ENCODE measurements at regions not wholly inside any gene's neighbourhood (a gene's known extent, or its start where the extent isn't known, plus 50 kb on each side); places are given as distances from the start of the nearest gene placed in this dataset.
A peak's percentile ranks its signal among the peaks of the same experiment; 100 is the strongest.
"Not testable (repeated sequence)": the region's sequence is repeated elsewhere in the genome, so short reads cannot be mapped to it uniquely, and the experiment has no call there.

DNA sequence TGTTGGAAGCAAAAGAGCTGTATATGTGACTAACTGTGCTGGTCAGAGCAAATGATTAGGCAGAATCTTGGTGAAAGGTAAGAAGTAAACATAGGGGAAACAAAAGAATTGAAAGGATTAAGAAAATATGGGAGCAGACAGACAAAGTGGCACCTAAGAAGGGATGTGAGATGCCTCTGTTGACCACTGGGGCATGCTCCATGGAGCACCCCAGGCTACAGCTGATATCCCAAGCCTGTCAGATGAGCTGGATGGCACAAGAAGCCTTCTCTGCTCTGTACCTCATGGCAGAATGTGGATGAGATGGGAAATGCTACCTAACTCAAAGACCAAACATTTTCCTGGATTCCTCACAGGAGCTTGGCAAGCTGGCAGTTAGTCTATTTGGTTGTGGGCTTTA is 89.3 kb upstream of the SLIT3 start:
- DNase-seq (ENCODE audit: low read depth in 6 of 9, low spot score in 9 of 9), result no peak

GRCh38 chr5:169389318-169389717 is 88.4 kb upstream of the SLIT3 start:
- H3K4me3 ChIP-seq (ENCODE audit: low read length in 2 of 2), result no peak overlapping the region
- H3K36me3 ChIP-seq (ENCODE audit: control insufficient read depth in 2 of 2, insufficient read depth in 2 of 2, low read length in 1 of 2), result no peaks in the 10 kb centered on the region
- H3K27ac ChIP-seq (ENCODE audit: low read depth in 1 of 2, low read length in 1 of 2), result no peak overlapping the region
- H3K4me1 ChIP-seq (ENCODE audit: control insufficient read depth in 2 of 2, insufficient read depth in 2 of 2, low read length in 2 of 2), result no peaks in the 10 kb centered on the region
- WGBS, result 93% methylated on average over 6 of the region's 6 CpGs
- H3K27me3 ChIP-seq (ENCODE audit: control insufficient read depth in 2 of 2, insufficient read depth in 1 of 2, low read length in 1 of 2), result no peaks in the 10 kb centered on the region
- no peak for DNase-seq (ENCODE audit: low read depth in 6 of 9, low spot score in 9 of 9)
- no peaks in the 10 kb centered on the region for H3K9me3 ChIP-seq (ENCODE audit: control insufficient read depth in 2 of 2, insufficient read depth in 1 of 2, low read length in 1 of 2)

More for the DNA sequence above, 89.3 kb upstream of the SLIT3 start:
- Histone ChIP-seq H3K36me3 (ENCODE audit: control insufficient read depth in 2 of 2, insufficient read depth in 2 of 2, low read length in 1 of 2) (no peaks in the 10 kb centered on the region), H3K4me1 (ENCODE audit: control insufficient read depth in 2 of 2, insufficient read depth in 2 of 2, low read length in 2 of 2) (no peaks in the 10 kb centered on the region), H3K9me3 (ENCODE audit: control insufficient read depth in 2 of 2, insufficient read depth in 1 of 2, low read length in 1 of 2) (no peaks in the 10 kb centered on the region), H3K27me3 (ENCODE audit: control insufficient read depth in 2 of 2, insufficient read depth in 1 of 2, low read length in 1 of 2) (no peaks in the 10 kb centered on the region), H3K27ac (ENCODE audit: low read depth in 1 of 2, low read length in 1 of 2) (no peak overlapping the region), H3K4me3 (ENCODE audit: low read length in 2 of 2) (no peak overlapping the region)

DNA sequence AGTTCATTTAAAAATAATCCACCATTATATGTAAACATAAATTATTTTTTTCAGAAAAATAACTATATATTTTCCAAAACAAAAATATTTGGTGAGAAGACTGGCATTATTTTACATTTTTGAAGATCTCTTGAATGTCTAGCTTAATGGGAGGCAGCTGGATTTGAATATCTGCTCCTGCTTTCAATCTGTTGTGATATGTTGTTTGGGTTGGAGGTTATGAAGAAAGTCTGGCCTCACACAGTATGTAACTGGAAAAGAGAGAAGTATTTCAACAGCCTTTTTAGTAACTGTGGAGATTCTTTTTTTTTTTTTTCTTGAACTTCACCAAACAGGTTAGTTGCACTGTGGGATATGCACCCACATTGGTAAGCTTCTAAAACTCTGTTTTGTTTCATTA is 84.7 kb upstream of the SLIT3 start:
- Histone ChIP-seq H3K27me3 (ENCODE audit: control insufficient read depth in 2 of 2, insufficient read depth in 1 of 2, low read length in 1 of 2) (no peaks in the 10 kb centered on the region), H3K36me3 (ENCODE audit: control insufficient read depth in 2 of 2, insufficient read depth in 2 of 2, low read length in 1 of 2) (no peaks in the 10 kb centered on the region), H3K27ac (ENCODE audit: low read depth in 1 of 2, low read length in 1 of 2) (no peak overlapping the region), H3K4me3 (ENCODE audit: low read length in 2 of 2) (no peak overlapping the region), H3K4me1 (ENCODE audit: control insufficient read depth in 2 of 2, insufficient read depth in 2 of 2, low read length in 2 of 2) (no peaks in the 10 kb centered on the region), H3K9me3 (ENCODE audit: control insufficient read depth in 2 of 2, insufficient read depth in 1 of 2, low read length in 1 of 2) (no peaks in the 10 kb centered on the region)
- DNase-seq (ENCODE audit: low read depth in 6 of 9, low spot score in 9 of 9), result no peak

GRCh38 chr5:169384661-169385060 is 83.7 kb upstream of the SLIT3 start:
- Histone ChIP-seq H3K27me3 (ENCODE audit: control insufficient read depth in 2 of 2, insufficient read depth in 1 of 2, low read length in 1 of 2) (no peaks in the 10 kb centered on the region), H3K4me3 (ENCODE audit: low read length in 2 of 2) (no peak overlapping the region), H3K9me3 (ENCODE audit: control insufficient read depth in 2 of 2, insufficient read depth in 1 of 2, low read length in 1 of 2) (no peaks in the 10 kb centered on the region), H3K27ac (ENCODE audit: low read depth in 1 of 2, low read length in 1 of 2) (no peak overlapping the region), H3K36me3 (ENCODE audit: control insufficient read depth in 2 of 2, insufficient read depth in 2 of 2, low read length in 1 of 2) (no peaks in the 10 kb centered on the region), H3K4me1 (ENCODE audit: control insufficient read depth in 2 of 2, insufficient read depth in 2 of 2, low read length in 2 of 2) (no peaks in the 10 kb centered on the region)
- DNase-seq (ENCODE audit: low read depth in 6 of 9, low spot score in 9 of 9), result no peak
- 69% methylated on average over 5 of the region's 5 CpGs for WGBS

- H3K9me3 ChIP-seq (ENCODE audit: control insufficient read depth in 2 of 2, insufficient read depth in 1 of 2, low read length in 1 of 2), result no peaks in the 10 kb centered on the region
- DNase-seq (ENCODE audit: low read depth in 6 of 9, low spot score in 9 of 9), result peak in 1 of 9 donors; percentile 12
Measured at GRCh38 chr5:169374761-169375160, 73.8 kb upstream of the SLIT3 start.

GRCh38 chr5:169374111-169374510 is 73.2 kb upstream of the SLIT3 start:
- Histone ChIP-seq H3K9me3 (ENCODE audit: control insufficient read depth in 2 of 2, insufficient read depth in 1 of 2, low read length in 1 of 2) (no peaks in the 10 kb centered on the region), H3K27me3 (ENCODE audit: control insufficient read depth in 2 of 2, insufficient read depth in 1 of 2, low read length in 1 of 2) (no peaks in the 10 kb centered on the region), H3K36me3 (ENCODE audit: control insufficient read depth in 2 of 2, insufficient read depth in 2 of 2, low read length in 1 of 2) (no peaks in the 10 kb centered on the region), H3K27ac (ENCODE audit: low read depth in 1 of 2, low read length in 1 of 2) (no peak overlapping the region), H3K4me3 (ENCODE audit: low read length in 2 of 2) (no peak overlapping the region), H3K4me1 (ENCODE audit: control insufficient read depth in 2 of 2, insufficient read depth in 2 of 2, low read length in 2 of 2) (no peaks in the 10 kb centered on the region)
- 94% methylated on average over 10 of the region's 10 CpGs for WGBS
- DNase-seq (ENCODE audit: low read depth in 6 of 9, low spot score in 9 of 9), result no peak

More at GRCh38 chr5:169374761-169375160, 73.8 kb upstream of the SLIT3 start:
- Histone ChIP-seq H3K4me1 (ENCODE audit: control insufficient read depth in 2 of 2, insufficient read depth in 2 of 2, low read length in 2 of 2) (no peaks in the 10 kb centered on the region), H3K27me3 (ENCODE audit: control insufficient read depth in 2 of 2, insufficient read depth in 1 of 2, low read length in 1 of 2) (no peaks in the 10 kb centered on the region), H3K4me3 (ENCODE audit: low read length in 2 of 2) (no peak overlapping the region), H3K36me3 (ENCODE audit: control insufficient read depth in 2 of 2, insufficient read depth in 2 of 2, low read length in 1 of 2) (no peaks in the 10 kb centered on the region), H3K27ac (ENCODE audit: low read depth in 1 of 2, low read length in 1 of 2) (no peak overlapping the region)
- 28% methylated on average over 2 of the region's 2 CpGs for WGBS

DNA sequence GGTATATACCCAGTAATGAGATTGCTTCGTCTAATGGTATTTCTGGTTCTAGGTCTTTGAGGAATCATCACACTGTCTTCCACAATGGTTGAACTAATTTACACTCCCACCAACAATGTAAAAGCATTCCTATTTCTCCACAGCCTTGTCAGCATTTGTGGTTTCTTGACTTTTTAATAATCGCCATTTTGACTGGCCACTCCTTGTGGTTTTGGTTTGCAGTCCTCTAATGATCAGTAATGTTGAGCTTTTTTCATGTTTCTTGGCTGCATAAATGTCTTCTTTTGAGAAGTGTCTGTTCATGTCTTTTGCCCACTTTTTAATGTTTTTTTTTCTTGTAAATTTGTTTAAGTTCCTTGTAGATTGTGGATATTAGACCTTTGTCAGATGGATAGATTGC is 70.9 kb upstream of the SLIT3 start:
- not testable (repeated sequence) for H3K27ac ChIP-seq (ENCODE audit: low read depth in 1 of 2, low read length in 1 of 2); H3K4me1 ChIP-seq (ENCODE audit: control insufficient read depth in 2 of 2, insufficient read depth in 2 of 2, low read length in 2 of 2)
- whole genome bisulfite sequencing, result 97% methylated on average over 2 of the region's 2 CpGs

DNA sequence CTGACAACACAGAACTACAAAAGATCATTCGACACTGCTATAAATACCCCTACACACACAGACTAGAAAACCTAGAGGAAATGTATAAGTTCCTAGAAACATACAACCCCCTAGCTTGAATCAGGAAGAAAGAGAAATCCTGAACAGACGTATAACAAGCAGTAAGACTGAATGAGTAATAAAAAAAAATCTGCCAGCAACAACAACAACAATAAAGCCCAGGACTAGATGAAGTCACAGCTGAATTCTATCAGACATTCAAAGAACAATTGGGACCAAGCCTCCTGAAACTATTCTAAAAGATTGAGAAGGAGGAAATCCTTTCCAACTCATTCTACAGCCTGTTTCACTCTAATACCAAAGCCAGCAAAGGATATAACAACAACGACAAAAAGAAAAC is 68.2 kb upstream of the SLIT3 start:
- Histone ChIP-seq H3K4me1 (ENCODE audit: control insufficient read depth in 2 of 2, insufficient read depth in 2 of 2, low read length in 2 of 2) (no peaks in the 10 kb centered on the region), H3K27me3 (ENCODE audit: control insufficient read depth in 2 of 2, insufficient read depth in 1 of 2, low read length in 1 of 2) (no peaks in the 10 kb centered on the region), H3K4me3 (ENCODE audit: low read length in 2 of 2) (no peak overlapping the region), H3K9me3 (ENCODE audit: control insufficient read depth in 2 of 2, insufficient read depth in 1 of 2, low read length in 1 of 2) (no peaks in the 10 kb centered on the region), H3K36me3 (ENCODE audit: control insufficient read depth in 2 of 2, insufficient read depth in 2 of 2, low read length in 1 of 2) (no peaks in the 10 kb centered on the region), H3K27ac (ENCODE audit: low read depth in 1 of 2, low read length in 1 of 2) (no peak overlapping the region)
- WGBS, result 85% methylated on average over 3 of the region's 3 CpGs
- no peak for DNase-seq (ENCODE audit: low read depth in 6 of 9, low spot score in 9 of 9)

More for the DNA sequence above, 70.9 kb upstream of the SLIT3 start:
- not testable (repeated sequence) for H3K27me3 ChIP-seq (ENCODE audit: control insufficient read depth in 2 of 2, insufficient read depth in 1 of 2, low read length in 1 of 2); DNase-seq (ENCODE audit: low read depth in 6 of 9, low spot score in 9 of 9); H3K36me3 ChIP-seq (ENCODE audit: control insufficient read depth in 2 of 2, insufficient read depth in 2 of 2, low read length in 1 of 2); H3K9me3 ChIP-seq (ENCODE audit: control insufficient read depth in 2 of 2, insufficient read depth in 1 of 2, low read length in 1 of 2); H3K4me3 ChIP-seq (ENCODE audit: low read length in 2 of 2)

DNA sequence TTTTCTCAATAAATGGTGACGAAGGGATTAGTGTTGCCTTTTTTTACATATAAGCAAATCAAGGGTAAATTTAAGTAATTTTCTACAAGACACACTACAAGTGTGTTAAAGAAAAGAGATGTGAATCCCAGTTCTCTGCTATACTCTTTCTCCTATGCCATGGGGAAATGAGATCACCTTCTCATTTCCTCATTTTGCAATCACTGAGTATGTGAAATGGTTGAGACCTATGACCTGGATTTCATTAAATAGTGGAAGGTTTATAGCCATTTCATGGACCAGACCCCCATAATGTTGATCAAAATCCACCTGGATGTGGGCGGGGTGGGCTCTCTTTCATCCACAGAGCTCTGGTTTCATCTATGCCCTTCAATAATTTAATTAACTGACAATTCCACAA is 66.9 kb upstream of the SLIT3 start:
- Histone ChIP-seq H3K27me3 (ENCODE audit: control insufficient read depth in 2 of 2, insufficient read depth in 1 of 2, low read length in 1 of 2) (no peaks in the 10 kb centered on the region), H3K4me3 (ENCODE audit: low read length in 2 of 2) (no peak overlapping the region), H3K36me3 (ENCODE audit: control insufficient read depth in 2 of 2, insufficient read depth in 2 of 2, low read length in 1 of 2) (no peaks in the 10 kb centered on the region), H3K9me3 (ENCODE audit: control insufficient read depth in 2 of 2, insufficient read depth in 1 of 2, low read length in 1 of 2) (no peaks in the 10 kb centered on the region), H3K4me1 (ENCODE audit: control insufficient read depth in 2 of 2, insufficient read depth in 2 of 2, low read length in 2 of 2) (no peaks in the 10 kb centered on the region), H3K27ac (ENCODE audit: low read depth in 1 of 2, low read length in 1 of 2) (no peak overlapping the region)
- DNase-seq (ENCODE audit: low read depth in 6 of 9, low spot score in 9 of 9), result no peak
- 94% methylated on average over 2 of the region's 2 CpGs for WGBS

DNA sequence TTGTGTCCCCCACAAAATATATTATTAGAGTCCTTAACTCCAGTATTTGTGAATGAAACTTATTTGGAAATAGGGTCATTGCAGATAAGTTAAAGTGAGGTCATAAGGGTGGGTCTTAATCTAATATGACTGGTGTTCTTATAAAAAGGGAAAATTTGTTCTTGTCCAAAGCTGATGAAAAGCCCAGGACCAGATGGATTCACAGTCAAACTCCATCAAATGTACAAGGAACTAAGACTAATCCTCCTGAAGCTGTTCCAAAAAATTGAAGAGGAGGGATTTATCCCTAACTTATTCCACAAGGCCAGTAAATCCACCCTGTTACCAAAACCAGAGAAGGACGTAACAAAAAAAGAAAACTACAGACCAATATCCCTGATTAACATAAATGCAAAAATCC is 56.4 kb upstream of the SLIT3 start:
- H3K27ac ChIP-seq (ENCODE audit: low read depth in 1 of 2, low read length in 1 of 2), result no peak overlapping the region
- H3K4me1 ChIP-seq (ENCODE audit: control insufficient read depth in 2 of 2, insufficient read depth in 2 of 2, low read length in 2 of 2), result no peaks in the 10 kb centered on the region
- WGBS, result 92% methylated on average over 1 of the region's 1 CpG
- no peaks in the 10 kb centered on the region for H3K27me3 ChIP-seq (ENCODE audit: control insufficient read depth in 2 of 2, insufficient read depth in 1 of 2, low read length in 1 of 2)
- H3K4me3 ChIP-seq (ENCODE audit: low read length in 2 of 2), result no peak overlapping the region
- H3K36me3 ChIP-seq (ENCODE audit: control insufficient read depth in 2 of 2, insufficient read depth in 2 of 2, low read length in 1 of 2), result no peaks in the 10 kb centered on the region
- H3K9me3 ChIP-seq (ENCODE audit: control insufficient read depth in 2 of 2, insufficient read depth in 1 of 2, low read length in 1 of 2), result no peaks in the 10 kb centered on the region
- no peak for DNase-seq (ENCODE audit: low read depth in 6 of 9, low spot score in 9 of 9)

Measured in thymus (tissue), 11 donors.